ENCODE measurements at regions not wholly inside any gene's neighbourhood (a gene's known extent, or its start where the extent isn't known, plus 50 kb on each side); places are given as distances from the start of the nearest gene placed in this dataset.

- no peak for DNase-seq (ENCODE audit: low read depth)
- no peak overlapping the region for H3K4me3 ChIP-seq (ENCODE audit: low read depth, low read length)
Observed at GRCh38 chr1:95561346-95561745, 327.3 kb downstream of the RWDD3 start.

- DNase-seq (ENCODE audit: low read depth), result no peak
- no peak overlapping the region for H3K4me3 ChIP-seq (ENCODE audit: low read depth, low read length)
Observed at GRCh38 chr1:95562230-95562629, 328.2 kb downstream of the RWDD3 start.

- H3K4me3 ChIP-seq (ENCODE audit: low read depth, low read length), result no peak overlapping the region
- no peak for DNase-seq (ENCODE audit: low read depth)
Observed at GRCh38 chr1:95572002-95572401, 338.0 kb downstream of the RWDD3 start.

- DNase-seq (ENCODE audit: low read depth), result no peak
- no peak overlapping the region for H3K4me3 ChIP-seq (ENCODE audit: low read depth, low read length)
Observed at GRCh38 chr1:95572962-95573361, 339.0 kb downstream of the RWDD3 start.

GRCh38 chr1:95575291-95575690 lies 341.3 kb downstream of the RWDD3 start:
- no peak for DNase-seq (ENCODE audit: low read depth)
- H3K4me3 ChIP-seq (ENCODE audit: low read depth, low read length), result no peak overlapping the region

GRCh38 chr1:95578462-95578861 lies 344.5 kb downstream of the RWDD3 start:
- DNase-seq (ENCODE audit: low read depth), result no peak
- H3K4me3 ChIP-seq (ENCODE audit: low read depth, low read length), result no peak overlapping the region

- no peak overlapping the region for H3K4me3 ChIP-seq (ENCODE audit: low read depth, low read length)
- DNase-seq (ENCODE audit: low read depth), result no peak
Observed at GRCh38 chr1:95582191-95582590, 348.2 kb downstream of the RWDD3 start.

GRCh38 chr1:95582746-95583145 lies 348.7 kb downstream of the RWDD3 start:
- no peak for DNase-seq (ENCODE audit: low read depth)

GRCh38 chr1:95583661-95584210 lies 349.7 kb downstream of the RWDD3 start:
- no peak for DNase-seq (ENCODE audit: low read depth)
- no peak overlapping the region for H3K4me3 ChIP-seq (ENCODE audit: low read depth, low read length)

More at GRCh38 chr1:95582746-95583145, 348.7 kb downstream of the RWDD3 start:
- no peak overlapping the region for H3K4me3 ChIP-seq (ENCODE audit: low read depth, low read length)

- no peak for DNase-seq (ENCODE audit: low read depth)
- no peak overlapping the region for H3K4me3 ChIP-seq (ENCODE audit: low read depth, low read length)
Observed at GRCh38 chr1:95584315-95584714, 350.3 kb downstream of the RWDD3 start.

GRCh38 chr1:95604771-95605170 lies 370.8 kb downstream of the RWDD3 start:
- H3K4me3 ChIP-seq (ENCODE audit: low read depth, low read length), result no peak overlapping the region

GRCh38 chr1:95614197-95614596 lies 380.2 kb downstream of the RWDD3 start:
- no peak for DNase-seq (ENCODE audit: low read depth)
- no peak overlapping the region for H3K4me3 ChIP-seq (ENCODE audit: low read depth, low read length)

More at GRCh38 chr1:95604771-95605170, 370.8 kb downstream of the RWDD3 start:
- no peak for DNase-seq (ENCODE audit: low read depth)

GRCh38 chr1:95615421-95615820 lies 381.4 kb downstream of the RWDD3 start:
- DNase-seq (ENCODE audit: low read depth), result no peak
- H3K4me3 ChIP-seq (ENCODE audit: low read depth, low read length), result no peak overlapping the region

GRCh38 chr1:95620076-95620475 lies 386.1 kb downstream of the RWDD3 start:
- DNase-seq (ENCODE audit: low read depth), result no peak
- H3K4me3 ChIP-seq (ENCODE audit: low read depth, low read length), result no peak overlapping the region

- H3K4me3 ChIP-seq (ENCODE audit: low read depth, low read length), result no peak overlapping the region
- no peak for DNase-seq (ENCODE audit: low read depth)
Observed at GRCh38 chr1:95622609-95623008, 388.6 kb downstream of the RWDD3 start.

GRCh38 chr1:95625224-95625623 lies 391.2 kb downstream of the RWDD3 start:
- DNase-seq (ENCODE audit: low read depth), result no peak
- H3K4me3 ChIP-seq (ENCODE audit: low read depth, low read length), result no peak overlapping the region

GRCh38 chr1:95627244-95627643 lies 393.2 kb downstream of the RWDD3 start:
- DNase-seq (ENCODE audit: low read depth), result no peak
- H3K4me3 ChIP-seq (ENCODE audit: low read depth, low read length), result no peak overlapping the region

- no peak for DNase-seq (ENCODE audit: low read depth)
- H3K4me3 ChIP-seq (ENCODE audit: low read depth, low read length), result no peak overlapping the region
Observed at GRCh38 chr1:95631695-95632094, 397.7 kb downstream of the RWDD3 start.

GRCh38 chr1:95635811-95636210 lies 401.8 kb downstream of the RWDD3 start:
- no peak for DNase-seq (ENCODE audit: low read depth)

GRCh38 chr1:95636897-95637296 lies 402.9 kb downstream of the RWDD3 start:
- no peak overlapping the region for H3K4me3 ChIP-seq (ENCODE audit: low read depth, low read length)
- DNase-seq (ENCODE audit: low read depth), result no peak

More at GRCh38 chr1:95635811-95636210, 401.8 kb downstream of the RWDD3 start:
- no peak overlapping the region for H3K4me3 ChIP-seq (ENCODE audit: low read depth, low read length)

- no peak overlapping the region for H3K4me3 ChIP-seq (ENCODE audit: low read depth, low read length)
- no peak for DNase-seq (ENCODE audit: low read depth)
Observed at GRCh38 chr1:95640746-95641145, 406.7 kb downstream of the RWDD3 start.

- no peak overlapping the region for H3K4me3 ChIP-seq (ENCODE audit: low read depth, low read length)
- DNase-seq (ENCODE audit: low read depth), result no peak
Observed at GRCh38 chr1:95641386-95641785, 407.4 kb downstream of the RWDD3 start.
